Tibial artery (tissue), 4 donors: ENCODE measurements at regions not wholly inside any gene's neighbourhood (a gene's known extent, or its start where the extent isn't known, plus 50 kb on each side); places are given as distances from the start of the nearest gene placed in this dataset.

Source experiments
- DNase-seq, 2 donors: peaks; one replicate each; pipeline ENCODE4 v3.0.0-alpha.2; 2019
- H3K27ac ChIP-seq, 2 donors: fragments of 200-600 bp; sonication (generic) in 1 of 2; 1 replicate in 1 of 2; 2 replicates in 1 of 2; pipeline ENCODE4 v1.5.1; 2018 to 2019; ENCODE audit warnings: mild to moderate bottlenecking in 1 of 2
- H3K27me3 ChIP-seq, 2 donors: fragments of 200-600 bp; sonication (generic) in 1 of 2; one replicate each; pipeline versions ENCODE4 v1.5.1 to v1.6.0; 2016 to 2019
- H3K36me3 ChIP-seq, 3 donors: fragments of 200-600 bp; sonication (generic) in 2 of 3; one replicate each; pipeline ENCODE4 v1.5.1; 2016 to 2019; ENCODE audit warnings: mild to moderate bottlenecking in 2 of 3
- H3K4me1 ChIP-seq, 4 donors: fragments of 200-600 bp; sonication (generic) in 2 of 4; 1 replicate in 3 of 4; 2 replicates in 1 of 4; pipeline ENCODE4 v1.5.1; 2016 to 2019
- H3K4me3 ChIP-seq, 2 donors: fragments of 200-600 bp; sonication (generic) in 1 of 2; 1 replicate in 1 of 2; 2 replicates in 1 of 2; pipeline ENCODE4 v1.5.1; 2018 to 2019; ENCODE audit warnings: mild to moderate bottlenecking in 2 of 2
- H3K9me3 ChIP-seq, 3 donors: fragments of 200-600 bp; sonication (generic) in 1 of 3; one replicate each; pipeline ENCODE4 v1.5.1; 2016 to 2019
- intact Hi-C: fragments of 100-400 bp; cut with DNase I; formaldehyde crosslinking; loops from one replicate; pipeline ENCODE4 v1.15.0; 2023; ENCODE audit warnings: low total_unique reads
- TF ChIP-seq, protein P1 (sequence below), 2 experiments: fragments of 200-600 bp in 1 of 2; fragments of 450-650 bp in 1 of 2; IDR thresholded peaks; one replicate each; pipeline ENCODE4 v1.5.1; 2017 to 2019; ENCODE audit warnings: antibody characterized with exemption in 2 of 2, mild to moderate bottlenecking in 1 of 2, moderate library complexity in 1 of 2

DNA sequence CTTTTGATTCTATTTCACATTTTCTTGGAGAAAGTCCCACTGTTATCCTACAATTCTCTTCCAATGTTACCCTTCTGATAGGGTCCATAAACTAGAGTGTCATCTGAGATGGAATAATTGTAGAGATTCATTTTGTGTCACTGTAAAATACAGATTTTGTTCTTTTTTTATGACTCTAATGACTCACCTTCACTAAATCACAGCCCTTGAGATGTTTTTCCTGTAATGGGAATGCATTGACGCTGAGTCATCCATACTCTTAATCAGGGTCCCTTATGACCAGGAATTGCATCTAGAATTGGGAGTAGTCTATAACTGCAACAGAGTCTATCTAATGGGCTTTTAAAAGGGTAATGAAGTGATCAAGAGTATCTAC lies 315.5 kb downstream of the TGFB2 start:
- Histone ChIP-seq H3K27me3 (no peaks in the 10 kb centered on the region), H3K4me1 (peaks cover 0 to 61% (median 16%) of the 10 kb centered on the region in 4 donors), H3K4me3 (no peak overlapping the region), H3K9me3 (no peaks in the 10 kb centered on the region), H3K27ac (peak overlapping the region; percentile 52 to 61), H3K36me3 (no peaks in the 10 kb centered on the region)
- DNase-seq, result no peak
- intact Hi-C loops, result loop anchor here (5.0 kb wide), 1 partner anchor 38 kb away; no protein-coding TSS in a partner anchor
- TF ChIP-seq, protein P1, sequence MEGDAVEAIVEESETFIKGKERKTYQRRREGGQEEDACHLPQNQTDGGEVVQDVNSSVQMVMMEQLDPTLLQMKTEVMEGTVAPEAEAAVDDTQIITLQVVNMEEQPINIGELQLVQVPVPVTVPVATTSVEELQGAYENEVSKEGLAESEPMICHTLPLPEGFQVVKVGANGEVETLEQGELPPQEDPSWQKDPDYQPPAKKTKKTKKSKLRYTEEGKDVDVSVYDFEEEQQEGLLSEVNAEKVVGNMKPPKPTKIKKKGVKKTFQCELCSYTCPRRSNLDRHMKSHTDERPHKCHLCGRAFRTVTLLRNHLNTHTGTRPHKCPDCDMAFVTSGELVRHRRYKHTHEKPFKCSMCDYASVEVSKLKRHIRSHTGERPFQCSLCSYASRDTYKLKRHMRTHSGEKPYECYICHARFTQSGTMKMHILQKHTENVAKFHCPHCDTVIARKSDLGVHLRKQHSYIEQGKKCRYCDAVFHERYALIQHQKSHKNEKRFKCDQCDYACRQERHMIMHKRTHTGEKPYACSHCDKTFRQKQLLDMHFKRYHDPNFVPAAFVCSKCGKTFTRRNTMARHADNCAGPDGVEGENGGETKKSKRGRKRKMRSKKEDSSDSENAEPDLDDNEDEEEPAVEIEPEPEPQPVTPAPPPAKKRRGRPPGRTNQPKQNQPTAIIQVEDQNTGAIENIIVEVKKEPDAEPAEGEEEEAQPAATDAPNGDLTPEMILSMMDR (IDR thresholded peaks at IDR 0.05), result no peak

DNA sequence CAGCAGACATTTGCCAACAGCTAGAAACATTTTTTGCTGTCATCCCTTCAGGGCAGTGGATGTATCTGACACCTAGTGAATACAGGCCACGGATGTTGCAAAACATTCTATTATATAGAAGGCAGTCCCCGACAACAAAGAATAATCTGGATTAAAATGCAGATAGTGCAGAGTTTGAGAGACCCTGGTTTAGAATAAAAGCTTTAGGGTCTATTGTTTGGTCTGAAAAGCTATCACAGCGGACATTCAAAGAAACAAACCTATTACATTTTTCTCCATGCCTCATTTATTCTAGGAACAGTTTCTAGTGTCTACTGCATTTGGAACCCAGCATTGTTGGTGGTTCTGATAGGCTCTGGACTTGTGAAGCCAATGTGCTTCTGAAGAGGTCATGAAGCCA lies 316.3 kb downstream of the TGFB2 start:
- H3K9me3 ChIP-seq, result no peaks in the 10 kb centered on the region
- no peak overlapping the region for H3K4me3 ChIP-seq
- no peaks in the 10 kb centered on the region for H3K27me3 ChIP-seq
- no peaks in the 10 kb centered on the region for H3K36me3 ChIP-seq
- peaks cover 0 to 66% (median 16%) of the 10 kb centered on the region in 4 donors for H3K4me1 ChIP-seq
- no peak for DNase-seq
- intact Hi-C loops, result loop anchor here (5.0 kb wide), 1 partner anchor 39 kb away; no protein-coding TSS in a partner anchor
- TF ChIP-seq, protein P1 (IDR thresholded peaks at IDR 0.05), result no peak
- peak overlapping the region; percentile 52 to 61 for H3K27ac ChIP-seq

DNA sequence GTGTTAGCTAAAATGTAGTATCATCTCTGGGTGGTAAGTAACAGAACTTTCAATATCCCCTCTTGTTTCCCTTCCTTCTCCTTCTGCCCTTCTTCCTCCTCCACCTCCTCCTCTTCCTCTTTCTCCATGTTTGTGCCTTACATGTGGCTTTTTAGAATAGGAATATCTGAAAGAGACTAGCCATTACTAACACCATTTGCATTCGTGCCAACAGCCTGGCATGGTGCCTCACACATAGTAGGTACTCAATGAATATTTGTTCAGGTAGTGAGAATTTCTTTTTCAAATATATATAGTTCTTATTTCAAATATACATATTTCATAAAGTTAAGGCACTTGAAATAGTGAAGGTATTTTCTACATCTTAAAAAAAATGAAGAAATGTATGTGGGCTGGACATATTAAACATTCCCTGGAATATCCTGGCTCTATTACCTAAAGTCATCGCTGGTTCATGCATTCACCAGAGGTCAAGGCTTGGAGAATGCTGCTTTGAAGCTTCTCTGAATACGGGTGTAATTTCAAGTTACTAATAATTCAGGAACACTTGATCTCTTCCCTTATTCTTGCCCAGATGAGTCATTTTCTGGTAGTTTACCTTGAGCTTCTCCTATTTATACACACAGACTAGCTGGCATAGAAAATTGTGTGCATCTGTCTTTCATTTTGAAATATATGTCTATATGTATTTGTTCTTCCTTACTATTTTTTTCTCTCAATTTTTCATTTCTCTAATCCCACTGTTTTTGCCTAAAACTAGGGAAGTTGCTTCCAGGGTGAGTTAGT lies 319.4 kb downstream of the TGFB2 start:
- peaks cover 0 to 38% (median 12%) of the 10 kb centered on the region in 4 donors for H3K4me1 ChIP-seq
- no peak for DNase-seq
- intact Hi-C loops, result loop anchor here (5.0 kb wide), 1 partner anchor 42 kb away; no protein-coding TSS in a partner anchor
- no peaks in the 10 kb centered on the region for H3K27me3 ChIP-seq
- no peaks in the 10 kb centered on the region for H3K9me3 ChIP-seq
- no peaks in the 10 kb centered on the region for H3K36me3 ChIP-seq
- TF ChIP-seq, protein P1 (IDR thresholded peaks at IDR 0.05), result no peak
- no peak overlapping the region for H3K4me3 ChIP-seq
- H3K27ac ChIP-seq, result peak overlapping the region; percentile 50 to 66

DNA sequence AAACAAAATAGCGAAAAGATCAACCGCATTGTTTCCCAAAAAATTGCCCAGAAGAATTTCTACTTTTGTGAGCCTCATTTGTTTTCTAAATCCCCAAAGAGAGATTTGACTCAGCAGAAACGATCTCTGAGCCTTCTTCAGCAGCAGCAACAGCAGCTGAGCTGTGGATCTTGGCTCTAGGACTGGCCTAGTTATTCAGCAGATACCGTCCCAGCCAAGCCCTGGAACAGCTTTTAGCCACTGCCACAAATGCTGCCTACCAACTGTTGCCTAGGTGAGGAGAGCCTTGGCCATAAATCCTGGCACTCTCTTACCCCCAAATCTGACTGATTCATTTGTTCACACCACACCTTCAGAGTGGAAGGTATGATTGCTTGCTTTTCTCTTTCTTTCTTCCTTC lies 320.1 kb downstream of the TGFB2 start:
- Histone ChIP-seq H3K9me3 (no peaks in the 10 kb centered on the region), H3K27me3 (no peaks in the 10 kb centered on the region), H3K27ac (peak overlapping the region; percentile 50 to 66), H3K4me3 (no peak overlapping the region), H3K4me1 (peaks cover 0 to 32% (median 12%) of the 10 kb centered on the region in 4 donors), H3K36me3 (no peaks in the 10 kb centered on the region)
- TF ChIP-seq, protein P1 (IDR thresholded peaks at IDR 0.05), result no peak
- intact Hi-C loops, result no loop called here
- DNase-seq, result peak; percentile 77 to 89

DNA sequence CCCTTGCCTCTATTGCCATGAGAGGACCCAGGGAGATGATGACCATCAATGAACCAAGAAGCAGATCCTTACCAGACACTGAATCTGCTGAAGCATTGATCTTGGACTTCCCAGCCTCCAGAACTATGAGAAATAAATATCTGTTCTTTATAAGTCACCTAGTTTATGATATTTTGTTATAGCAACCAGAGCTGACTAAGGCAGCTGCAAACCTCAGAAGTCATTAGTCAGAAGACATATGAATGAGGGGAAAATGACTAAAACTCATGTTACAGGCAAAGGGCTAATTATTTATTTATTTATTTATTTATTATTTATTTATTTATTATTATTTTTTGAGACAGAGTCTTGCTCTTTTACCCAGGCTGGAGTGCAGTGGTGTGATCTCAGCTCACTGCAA lies 321.1 kb downstream of the TGFB2 start:
- intact Hi-C loops, result no loop called here

More for the DNA sequence above, 321.1 kb downstream of the TGFB2 start:
- Histone ChIP-seq H3K4me1 (peaks cover 0 to 22% (median 3%) of the 10 kb centered on the region in 4 donors), H3K4me3 (no peak overlapping the region), H3K36me3 (no peaks in the 10 kb centered on the region), H3K27me3 (no peaks in the 10 kb centered on the region), H3K27ac (peak overlapping the region in 1 of 2 donors; percentile 50), H3K9me3 (peaks cover 0 to 4% (median 0%) of the 10 kb centered on the region in 3 donors)
- DNase-seq, result no peak
- TF ChIP-seq, protein P1 (IDR thresholded peaks at IDR 0.05), result no peak
